Large intestine (tissue), 3 donors: ENCODE measurements at regions not wholly inside any gene's neighbourhood (a gene's known extent, or its start where the extent isn't known, plus 50 kb on each side); places are given as distances from the start of the nearest gene placed in this dataset.

Experiments
- DNase-seq, 2 donors: peaks; one replicate each; pipeline versions ENCODE4 v3.0.0 to v3.0.0-alpha.2; 2013
- H3K27ac ChIP-seq: one replicate; pipeline ENCODE4 v1.5.1; 2013; ENCODE audit warnings: low read length
- H3K27me3 ChIP-seq: 2 replicates; pipeline ENCODE4 v1.6.1; 2013; ENCODE audit warnings: low read length; ENCODE audit not compliant: control insufficient read depth, insufficient read depth
- H3K36me3 ChIP-seq: 2 replicates; pipeline ENCODE4 v1.6.1; 2013; ENCODE audit warnings: low read length; ENCODE audit not compliant: control insufficient read depth, insufficient read depth
- H3K4me1 ChIP-seq: one replicate; pipeline ENCODE4 v1.6.1; 2013; ENCODE audit warnings: low read length; ENCODE audit not compliant: control insufficient read depth, insufficient read depth
- H3K4me3 ChIP-seq: one replicate; pipeline ENCODE4 v1.5.1; 2013; ENCODE audit warnings: low read length
- H3K9me3 ChIP-seq: one replicate; pipeline ENCODE4 v1.6.1; 2013; ENCODE audit warnings: mild to moderate bottlenecking, low read depth, low read length, moderate library complexity; ENCODE audit not compliant: control insufficient read depth
- WGBS: methylation state at CpG from one replicate; pipeline ENCODE4 v1.1.5; 2013; ENCODE audit warnings: low lambda C conversion rate; ENCODE audit not compliant: insufficient coverage; 5-methylcytosine and 5-hydroxymethylcytosine counted together

GRCh38 chr9:27701587-27701986, 128.3 kb upstream of the C9orf72 start:
- no peaks in the 10 kb centered on the region for H3K4me1 ChIP-seq
- no peaks in the 10 kb centered on the region for H3K36me3 ChIP-seq
- no peaks in the 10 kb centered on the region for H3K9me3 ChIP-seq
- H3K27me3 ChIP-seq = no peaks in the 10 kb centered on the region
- no peak overlapping the region for H3K4me3 ChIP-seq
- peak overlapping the region; percentile 8 for H3K27ac ChIP-seq
- no CpG with 5 or more reads among the region's 7 CpGs for WGBS
- DNase-seq = peak; percentile 47

- H3K27ac ChIP-seq = no peak overlapping the region
- WGBS = no CpG with 5 or more reads among the region's 2 CpGs
- H3K36me3 ChIP-seq = no peaks in the 10 kb centered on the region
- DNase-seq = no peak
- no peaks in the 10 kb centered on the region for H3K4me1 ChIP-seq
- H3K27me3 ChIP-seq = no peaks in the 10 kb centered on the region
- H3K9me3 ChIP-seq = no peaks in the 10 kb centered on the region
- H3K4me3 ChIP-seq = no peak overlapping the region
These were observed 130.1 kb upstream of the C9orf72 start for GRCh38 chr9:27703216-27703980.

GRCh38 chr9:27711241-27711640, 138.0 kb upstream of the C9orf72 start:
- peaks cover 4% of the 10 kb centered on the region for H3K9me3 ChIP-seq
- H3K27ac ChIP-seq = no peak overlapping the region
- H3K36me3 ChIP-seq = no peaks in the 10 kb centered on the region
- DNase-seq = no peak
- H3K4me3 ChIP-seq = no peak overlapping the region
- no CpG with 5 or more reads among the region's 2 CpGs for WGBS
- H3K27me3 ChIP-seq = no peaks in the 10 kb centered on the region
- H3K4me1 ChIP-seq = no peaks in the 10 kb centered on the region

DNA sequence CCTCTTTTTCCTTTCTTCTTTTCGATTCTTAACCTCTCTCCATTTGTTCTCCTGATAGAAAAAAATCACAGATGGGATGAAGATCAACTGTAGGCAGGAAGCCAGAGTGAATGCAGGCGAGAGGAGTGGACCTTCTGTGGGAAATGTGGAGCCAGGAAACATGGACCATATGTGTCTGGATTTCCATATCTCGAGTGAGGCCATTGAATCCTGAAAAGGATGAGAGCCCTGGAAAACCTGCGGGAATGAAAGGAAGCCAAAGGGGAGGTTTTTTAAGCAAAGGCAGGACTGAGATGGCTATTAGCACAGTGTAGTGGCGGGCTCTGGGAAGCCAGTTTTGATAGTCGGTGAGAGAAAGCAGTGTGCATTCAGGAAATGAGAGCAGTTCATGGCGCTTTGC, 139.5 kb upstream of the C9orf72 start:
- Histone ChIP-seq H3K4me1 (no peaks in the 10 kb centered on the region), H3K9me3 (peaks cover 4% of the 10 kb centered on the region), H3K36me3 (no peaks in the 10 kb centered on the region), H3K27me3 (no peaks in the 10 kb centered on the region), H3K4me3 (no peak overlapping the region), H3K27ac (no peak overlapping the region)
- WGBS = 100% methylated on average over 2 of the region's 7 CpGs
- no peak for DNase-seq

DNA sequence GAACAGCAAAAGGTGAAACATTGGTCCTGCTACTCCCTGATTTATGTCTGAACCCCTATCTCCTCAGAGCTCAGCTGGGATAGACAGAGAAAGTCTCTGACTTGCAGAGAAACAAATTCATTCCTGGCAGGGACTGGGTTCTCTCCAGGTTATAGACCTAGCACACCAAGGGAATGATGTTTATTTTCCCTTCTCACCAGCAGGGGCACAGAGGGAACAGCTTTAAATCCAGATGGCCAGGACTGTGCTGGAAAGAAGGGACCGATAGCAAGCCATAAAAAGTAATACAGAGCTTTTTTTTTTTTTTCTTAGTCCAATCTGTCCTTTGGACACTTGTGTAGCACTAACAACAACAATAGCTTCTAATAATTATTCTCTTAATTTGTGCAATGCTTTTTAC, 141.1 kb upstream of the C9orf72 start:
- H3K9me3 ChIP-seq = no peaks in the 10 kb centered on the region

DNA sequence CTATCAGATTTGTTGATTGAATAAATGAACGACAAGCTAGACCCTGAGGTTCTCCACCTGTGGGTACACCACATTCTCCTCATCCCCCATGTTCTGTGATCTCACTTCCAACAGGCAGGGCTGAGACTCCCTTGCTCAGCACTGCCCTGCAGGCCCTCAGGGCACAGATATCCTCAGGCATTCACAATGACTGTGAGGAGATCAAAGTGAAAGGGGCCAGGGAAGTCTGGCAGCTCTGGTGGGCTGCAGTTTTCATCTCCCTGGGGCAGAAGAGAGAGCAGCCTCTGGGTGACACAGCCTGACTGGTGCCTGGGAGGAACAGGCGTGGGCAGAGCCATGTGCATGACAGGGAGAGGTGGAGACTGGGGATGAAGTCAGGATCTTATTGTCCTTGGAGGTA, 142.4 kb upstream of the C9orf72 start:
- no peaks in the 10 kb centered on the region for H3K27me3 ChIP-seq
- no CpG with 5 or more reads among the region's 2 CpGs for WGBS
- H3K9me3 ChIP-seq = no peaks in the 10 kb centered on the region
- no peak overlapping the region for H3K4me3 ChIP-seq
- no peak overlapping the region for H3K27ac ChIP-seq
- no peak for DNase-seq
- H3K4me1 ChIP-seq = no peaks in the 10 kb centered on the region
- no peaks in the 10 kb centered on the region for H3K36me3 ChIP-seq

More for the DNA sequence above, 141.1 kb upstream of the C9orf72 start:
- no peak for DNase-seq
- Histone ChIP-seq H3K27ac (no peak overlapping the region), H3K36me3 (no peaks in the 10 kb centered on the region), H3K4me1 (no peaks in the 10 kb centered on the region), H3K27me3 (no peaks in the 10 kb centered on the region), H3K4me3 (no peak overlapping the region)
- WGBS = no CpG with 5 or more reads among the region's 1 CpG

DNA sequence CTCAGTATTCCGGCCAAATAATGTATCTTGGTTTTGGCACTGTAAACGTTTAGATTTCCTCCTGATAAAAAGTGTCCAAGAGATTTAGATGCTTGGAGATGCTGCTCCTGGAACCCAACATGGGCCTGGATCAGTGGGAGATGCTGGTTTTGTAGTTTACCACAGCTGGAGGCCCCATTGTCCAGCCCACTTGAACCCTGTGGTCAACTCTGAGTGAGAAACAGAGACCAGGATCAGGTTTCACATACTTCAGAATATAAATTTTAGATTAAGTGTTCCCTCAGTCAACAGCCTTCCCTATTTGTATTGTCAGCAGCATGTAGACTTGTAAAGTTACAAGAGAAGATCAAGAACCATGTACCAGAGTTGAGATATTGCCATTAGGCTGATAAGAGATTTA, 144.7 kb upstream of the C9orf72 start:
- H3K27ac ChIP-seq = no peak overlapping the region
- no peak for DNase-seq
- H3K9me3 ChIP-seq = no peaks in the 10 kb centered on the region
- no peaks in the 10 kb centered on the region for H3K27me3 ChIP-seq
- no peaks in the 10 kb centered on the region for H3K36me3 ChIP-seq
- no CpG with 5 or more reads among the region's 2 CpGs for WGBS
- H3K4me3 ChIP-seq = no peak overlapping the region
- H3K4me1 ChIP-seq = no peaks in the 10 kb centered on the region

- no peaks in the 10 kb centered on the region for H3K36me3 ChIP-seq
- DNase-seq = no peak
- no peaks in the 10 kb centered on the region for H3K4me1 ChIP-seq
- H3K9me3 ChIP-seq = no peaks in the 10 kb centered on the region
- no peaks in the 10 kb centered on the region for H3K27me3 ChIP-seq
- no peak overlapping the region for H3K4me3 ChIP-seq
- no peak overlapping the region for H3K27ac ChIP-seq
- WGBS = no CpG with 5 or more reads among the region's 2 CpGs
These were observed 146.4 kb upstream of the C9orf72 start for GRCh38 chr9:27719711-27720110.

- H3K4me3 ChIP-seq = no peak overlapping the region
- DNase-seq = no peak
- H3K27me3 ChIP-seq = no peaks in the 10 kb centered on the region
- no peaks in the 10 kb centered on the region for H3K9me3 ChIP-seq
- no peaks in the 10 kb centered on the region for H3K4me1 ChIP-seq
- no peaks in the 10 kb centered on the region for H3K36me3 ChIP-seq
- H3K27ac ChIP-seq = no peak overlapping the region
These were observed 149.6 kb upstream of the C9orf72 start for GRCh38 chr9:27722866-27723265.

DNA sequence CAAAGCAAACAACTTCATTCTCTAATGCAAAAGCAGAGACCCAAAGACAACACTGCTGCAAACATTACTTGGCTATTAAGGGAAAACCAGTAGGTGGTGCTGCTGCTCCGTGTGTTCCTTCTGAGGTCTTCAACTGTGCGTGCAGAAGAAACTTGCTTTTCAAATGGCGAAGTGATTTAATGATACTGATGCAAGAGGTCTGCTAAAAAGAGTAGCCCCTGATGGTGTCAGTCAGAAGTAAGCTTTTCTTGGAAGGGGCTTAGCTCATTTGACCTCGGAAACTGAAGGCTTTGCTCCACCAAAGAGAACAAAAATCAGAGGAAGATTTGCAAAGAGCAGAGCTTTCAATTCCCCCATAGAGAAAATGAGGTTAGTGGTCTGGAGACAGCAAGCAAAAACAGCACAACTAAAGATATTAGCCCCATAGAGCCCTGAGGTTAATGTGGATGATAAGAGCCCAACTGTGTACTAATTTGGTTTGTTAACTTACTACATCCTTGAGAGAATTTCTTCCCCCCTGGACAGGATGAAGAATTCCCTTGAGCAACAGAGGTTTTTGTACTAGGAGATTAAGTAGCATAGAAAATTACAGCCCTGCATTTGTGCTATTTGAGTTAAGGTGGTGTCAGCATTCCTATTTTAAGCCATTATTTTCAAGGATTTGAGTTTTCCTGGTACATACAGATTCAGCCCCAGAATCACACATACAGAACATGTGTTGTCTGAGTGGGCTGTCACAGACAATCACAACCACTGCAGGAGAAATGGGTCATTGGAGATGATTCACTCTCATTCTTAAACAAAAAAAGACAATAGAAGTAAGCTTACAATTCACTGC, 153.2 kb upstream of the C9orf72 start:
- Histone ChIP-seq H3K4me1 (no peaks in the 10 kb centered on the region), H3K27me3 (no peaks in the 10 kb centered on the region), H3K36me3 (no peaks in the 10 kb centered on the region), H3K4me3 (no peak overlapping the region), H3K27ac (no peak overlapping the region), H3K9me3 (no peaks in the 10 kb centered on the region)
- peak; percentile 65 to 66 for DNase-seq
- no CpG with 5 or more reads among the region's 4 CpGs for WGBS
